ENCODE measurements at regions not wholly inside any gene's neighbourhood (a gene's known extent, or its start where the extent isn't known, plus 50 kb on each side); places are given as distances from the start of the nearest gene placed in this dataset.

GRCh38 chr1:116243333-116244054 is 129.6 kb upstream of the ATP1A1 start:
- no peak overlapping the region for H3K4me3 ChIP-seq (ENCODE audit: control insufficient read depth, low read depth, low read length)
- no peak for DNase-seq (ENCODE audit: low read depth)
- TF ChIP-seq CTCF (IDR thresholded peaks at IDR 0.05; ENCODE audit: control insufficient read depth, insufficient read depth, low read depth, low read length, missing control alignments): no peak

- TF ChIP-seq CTCF (IDR thresholded peaks at IDR 0.05; ENCODE audit: control insufficient read depth, insufficient read depth, low read depth, low read length, missing control alignments): no peak
- no peak for DNase-seq (ENCODE audit: low read depth)
These were observed 126.9 kb upstream of the ATP1A1 start for GRCh38 chr1:116246174-116246573.

GRCh38 chr1:116252271-116252670 is 120.8 kb upstream of the ATP1A1 start:
- no peak overlapping the region for H3K4me3 ChIP-seq (ENCODE audit: control insufficient read depth, low read depth, low read length)
- no peak for DNase-seq (ENCODE audit: low read depth)
- TF ChIP-seq CTCF (IDR thresholded peaks at IDR 0.05; ENCODE audit: control insufficient read depth, insufficient read depth, low read depth, low read length, missing control alignments): no peak

More at GRCh38 chr1:116246174-116246573, 126.9 kb upstream of the ATP1A1 start:
- H3K4me3 ChIP-seq (ENCODE audit: control insufficient read depth, low read depth, low read length): no peak overlapping the region

- no peak for DNase-seq (ENCODE audit: low read depth)
- no peak overlapping the region for H3K4me3 ChIP-seq (ENCODE audit: control insufficient read depth, low read depth, low read length)
- no peak for TF ChIP-seq CTCF (IDR thresholded peaks at IDR 0.05; ENCODE audit: control insufficient read depth, insufficient read depth, low read depth, low read length, missing control alignments)
These were observed 120.3 kb upstream of the ATP1A1 start for GRCh38 chr1:116252785-116253184.

- no peak for TF ChIP-seq CTCF (IDR thresholded peaks at IDR 0.05; ENCODE audit: control insufficient read depth, insufficient read depth, low read depth, low read length, missing control alignments)
- DNase-seq (ENCODE audit: low read depth): no peak
- no peak overlapping the region for H3K4me3 ChIP-seq (ENCODE audit: control insufficient read depth, low read depth, low read length)
These were observed 119.3 kb upstream of the ATP1A1 start for GRCh38 chr1:116253566-116254382.

GRCh38 chr1:116254776-116255175 is 118.3 kb upstream of the ATP1A1 start:
- no peak for TF ChIP-seq CTCF (IDR thresholded peaks at IDR 0.05; ENCODE audit: control insufficient read depth, insufficient read depth, low read depth, low read length, missing control alignments)
- DNase-seq (ENCODE audit: low read depth): no peak
- no peak overlapping the region for H3K4me3 ChIP-seq (ENCODE audit: control insufficient read depth, low read depth, low read length)
